ENCODE measurements at regions not wholly inside any gene's neighbourhood (a gene's known extent, or its start where the extent isn't known, plus 50 kb on each side); places are given as distances from the start of the nearest gene placed in this dataset.

GRCh38 chr7:35420656-35421055 lies 166.8 kb upstream of the TBX20 start:
- Histone ChIP-seq H3K4me1 (ENCODE audit: control insufficient read depth, insufficient read depth, low read length) (no peaks in the 10 kb centered on the region), H3K27ac (ENCODE audit: low read length) (no peak overlapping the region), H3K9me3 (ENCODE audit: control insufficient read depth, insufficient read depth, low read length) (no peaks in the 10 kb centered on the region), H3K4me3 (ENCODE audit: low read length) (no peak overlapping the region), H3K27me3 (ENCODE audit: control insufficient read depth, insufficient read depth, low read length) (no peaks in the 10 kb centered on the region), H3K36me3 (ENCODE audit: control insufficient read depth, insufficient read depth, low read length) (no peaks in the 10 kb centered on the region)
- WGBS (ENCODE audit: insufficient coverage, insufficient read length) = no CpG with 5 or more reads among the region's 4 CpGs
- DNase-seq (ENCODE audit: low read depth, low spot score) = no peak

GRCh38 chr7:35419391-35419755 lies 165.5 kb upstream of the TBX20 start:
- Histone ChIP-seq H3K27me3 (ENCODE audit: control insufficient read depth, insufficient read depth, low read length) (no peaks in the 10 kb centered on the region), H3K9me3 (ENCODE audit: control insufficient read depth, insufficient read depth, low read length) (no peaks in the 10 kb centered on the region), H3K27ac (ENCODE audit: low read length) (no peak overlapping the region), H3K36me3 (ENCODE audit: control insufficient read depth, insufficient read depth, low read length) (no peaks in the 10 kb centered on the region), H3K4me3 (ENCODE audit: low read length) (no peak overlapping the region), H3K4me1 (ENCODE audit: control insufficient read depth, insufficient read depth, low read length) (no peaks in the 10 kb centered on the region)
- DNase-seq (ENCODE audit: low read depth, low spot score) = no peak
- WGBS (ENCODE audit: insufficient coverage, insufficient read length) = no CpG with 5 or more reads among the region's 5 CpGs

GRCh38 chr7:35418716-35419390 lies 165.0 kb upstream of the TBX20 start:
- Histone ChIP-seq H3K4me3 (ENCODE audit: low read length) (no peak overlapping the region), H3K4me1 (ENCODE audit: control insufficient read depth, insufficient read depth, low read length) (no peaks in the 10 kb centered on the region), H3K27ac (ENCODE audit: low read length) (no peak overlapping the region), H3K9me3 (ENCODE audit: control insufficient read depth, insufficient read depth, low read length) (no peaks in the 10 kb centered on the region), H3K27me3 (ENCODE audit: control insufficient read depth, insufficient read depth, low read length) (no peaks in the 10 kb centered on the region), H3K36me3 (ENCODE audit: control insufficient read depth, insufficient read depth, low read length) (no peaks in the 10 kb centered on the region)
- DNase-seq (ENCODE audit: low read depth, low spot score) = no peak
- no CpG with 5 or more reads among the region's 24 CpGs for WGBS (ENCODE audit: insufficient coverage, insufficient read length)

GRCh38 chr7:35416568-35416967 lies 162.7 kb upstream of the TBX20 start:
- no peaks in the 10 kb centered on the region for H3K27me3 ChIP-seq (ENCODE audit: control insufficient read depth, insufficient read depth, low read length)
- no peak overlapping the region for H3K27ac ChIP-seq (ENCODE audit: low read length)
- WGBS (ENCODE audit: insufficient coverage, insufficient read length) = no CpG with 5 or more reads among the region's 2 CpGs
- no peaks in the 10 kb centered on the region for H3K36me3 ChIP-seq (ENCODE audit: control insufficient read depth, insufficient read depth, low read length)
- no peaks in the 10 kb centered on the region for H3K4me1 ChIP-seq (ENCODE audit: control insufficient read depth, insufficient read depth, low read length)
- H3K4me3 ChIP-seq (ENCODE audit: low read length) = no peak overlapping the region
- DNase-seq (ENCODE audit: low read depth, low spot score) = no peak
- H3K9me3 ChIP-seq (ENCODE audit: control insufficient read depth, insufficient read depth, low read length) = no peaks in the 10 kb centered on the region

GRCh38 chr7:35415411-35415822 lies 161.5 kb upstream of the TBX20 start:
- no peak for DNase-seq (ENCODE audit: low read depth, low spot score)
- Histone ChIP-seq H3K36me3 (ENCODE audit: control insufficient read depth, insufficient read depth, low read length) (no peaks in the 10 kb centered on the region), H3K4me1 (ENCODE audit: control insufficient read depth, insufficient read depth, low read length) (no peaks in the 10 kb centered on the region), H3K9me3 (ENCODE audit: control insufficient read depth, insufficient read depth, low read length) (no peaks in the 10 kb centered on the region), H3K27ac (ENCODE audit: low read length) (no peak overlapping the region), H3K27me3 (ENCODE audit: control insufficient read depth, insufficient read depth, low read length) (no peaks in the 10 kb centered on the region), H3K4me3 (ENCODE audit: low read length) (no peak overlapping the region)
- no CpG with 5 or more reads among the region's 6 CpGs for WGBS (ENCODE audit: insufficient coverage, insufficient read length)

GRCh38 chr7:35411331-35411730 lies 157.4 kb upstream of the TBX20 start:
- H3K4me3 ChIP-seq (ENCODE audit: low read length) = no peak overlapping the region
- no peak overlapping the region for H3K27ac ChIP-seq (ENCODE audit: low read length)
- DNase-seq (ENCODE audit: low read depth, low spot score) = no peak
- H3K27me3 ChIP-seq (ENCODE audit: control insufficient read depth, insufficient read depth, low read length) = no peaks in the 10 kb centered on the region
- no peaks in the 10 kb centered on the region for H3K4me1 ChIP-seq (ENCODE audit: control insufficient read depth, insufficient read depth, low read length)
- WGBS (ENCODE audit: insufficient coverage, insufficient read length) = no CpG with 5 or more reads among the region's 3 CpGs
- no peaks in the 10 kb centered on the region for H3K9me3 ChIP-seq (ENCODE audit: control insufficient read depth, insufficient read depth, low read length)
- H3K36me3 ChIP-seq (ENCODE audit: control insufficient read depth, insufficient read depth, low read length) = no peaks in the 10 kb centered on the region

- H3K4me1 ChIP-seq (ENCODE audit: control insufficient read depth, insufficient read depth, low read length) = no peaks in the 10 kb centered on the region
- H3K27ac ChIP-seq (ENCODE audit: low read length) = no peak overlapping the region
- no peak for DNase-seq (ENCODE audit: low read depth, low spot score)
- no peaks in the 10 kb centered on the region for H3K9me3 ChIP-seq (ENCODE audit: control insufficient read depth, insufficient read depth, low read length)
- no CpG with 5 or more reads among the region's 4 CpGs for WGBS (ENCODE audit: insufficient coverage, insufficient read length)
- H3K36me3 ChIP-seq (ENCODE audit: control insufficient read depth, insufficient read depth, low read length) = no peaks in the 10 kb centered on the region
- no peaks in the 10 kb centered on the region for H3K27me3 ChIP-seq (ENCODE audit: control insufficient read depth, insufficient read depth, low read length)
- H3K4me3 ChIP-seq (ENCODE audit: low read length) = no peak overlapping the region
Measured at GRCh38 chr7:35405461-35405860, 151.6 kb upstream of the TBX20 start.

GRCh38 chr7:35401217-35401879 lies 147.4 kb upstream of the TBX20 start:
- no peak for DNase-seq (ENCODE audit: low read depth, low spot score)
- Histone ChIP-seq H3K36me3 (ENCODE audit: control insufficient read depth, insufficient read depth, low read length) (no peaks in the 10 kb centered on the region), H3K9me3 (ENCODE audit: control insufficient read depth, insufficient read depth, low read length) (no peaks in the 10 kb centered on the region), H3K4me3 (ENCODE audit: low read length) (no peak overlapping the region), H3K4me1 (ENCODE audit: control insufficient read depth, insufficient read depth, low read length) (no peaks in the 10 kb centered on the region), H3K27ac (ENCODE audit: low read length) (no peak overlapping the region), H3K27me3 (ENCODE audit: control insufficient read depth, insufficient read depth, low read length) (no peaks in the 10 kb centered on the region)
- no CpG with 5 or more reads among the region's 8 CpGs for WGBS (ENCODE audit: insufficient coverage, insufficient read length)

- Histone ChIP-seq H3K27ac (ENCODE audit: low read length) (no peak overlapping the region), H3K4me1 (ENCODE audit: control insufficient read depth, insufficient read depth, low read length) (no peaks in the 10 kb centered on the region), H3K27me3 (ENCODE audit: control insufficient read depth, insufficient read depth, low read length) (no peaks in the 10 kb centered on the region), H3K4me3 (ENCODE audit: low read length) (no peak overlapping the region), H3K9me3 (ENCODE audit: control insufficient read depth, insufficient read depth, low read length) (no peaks in the 10 kb centered on the region), H3K36me3 (ENCODE audit: control insufficient read depth, insufficient read depth, low read length) (no peaks in the 10 kb centered on the region)
- no peak for DNase-seq (ENCODE audit: low read depth, low spot score)
- no CpG with 5 or more reads among the region's 4 CpGs for WGBS (ENCODE audit: insufficient coverage, insufficient read length)
Measured at GRCh38 chr7:35399840-35400239, 145.9 kb upstream of the TBX20 start.

GRCh38 chr7:35399216-35399615 lies 145.3 kb upstream of the TBX20 start:
- H3K9me3 ChIP-seq (ENCODE audit: control insufficient read depth, insufficient read depth, low read length) = no peaks in the 10 kb centered on the region
- no peaks in the 10 kb centered on the region for H3K4me1 ChIP-seq (ENCODE audit: control insufficient read depth, insufficient read depth, low read length)
- H3K36me3 ChIP-seq (ENCODE audit: control insufficient read depth, insufficient read depth, low read length) = no peaks in the 10 kb centered on the region
- H3K27me3 ChIP-seq (ENCODE audit: control insufficient read depth, insufficient read depth, low read length) = no peaks in the 10 kb centered on the region
- DNase-seq (ENCODE audit: low read depth, low spot score) = no peak
- H3K4me3 ChIP-seq (ENCODE audit: low read length) = no peak overlapping the region
- H3K27ac ChIP-seq (ENCODE audit: low read length) = no peak overlapping the region

- no peak for DNase-seq (ENCODE audit: low read depth, low spot score)
- H3K36me3 ChIP-seq (ENCODE audit: control insufficient read depth, insufficient read depth, low read length) = no peaks in the 10 kb centered on the region
- WGBS (ENCODE audit: insufficient coverage, insufficient read length) = no CpG with 5 or more reads among the region's 4 CpGs
- no peaks in the 10 kb centered on the region for H3K9me3 ChIP-seq (ENCODE audit: control insufficient read depth, insufficient read depth, low read length)
- no peaks in the 10 kb centered on the region for H3K27me3 ChIP-seq (ENCODE audit: control insufficient read depth, insufficient read depth, low read length)
- H3K4me1 ChIP-seq (ENCODE audit: control insufficient read depth, insufficient read depth, low read length) = no peaks in the 10 kb centered on the region
- no peak overlapping the region for H3K4me3 ChIP-seq (ENCODE audit: low read length)
- no peak overlapping the region for H3K27ac ChIP-seq (ENCODE audit: low read length)
Measured at GRCh38 chr7:35398518-35398917, 144.6 kb upstream of the TBX20 start.

Measured in iPS DF 6.9 (cell line).